Fibroblast of lung (primary cell): ENCODE measurements at regions not wholly inside any gene's neighbourhood (a gene's known extent, or its start where the extent isn't known, plus 50 kb on each side); places are given as distances from the start of the nearest gene placed in this dataset.

Experiments used
- DNase-seq, 2 donors: peaks; one replicate each; pipeline versions ENCODE4 v3.0.0 to v3.0.0-alpha.2; 2010; ENCODE audit warnings: low read depth in 2 of 2
- H2AFZ ChIP-seq: 2 replicates; pipeline ENCODE4 v1.5.1; 2012; ENCODE audit warnings: low read length, control low read depth, inconsistent platforms
- H3K27ac ChIP-seq: 2 replicates; pipeline ENCODE4 v1.5.1; 2011; ENCODE audit warnings: low read length, control low read depth; ENCODE audit not compliant: insufficient read depth
- H3K27me3 ChIP-seq: 2 replicates; pipeline ENCODE4 v1.5.1; 2011; ENCODE audit warnings: mild to moderate bottlenecking, low read length; ENCODE audit not compliant: control insufficient read depth, insufficient read depth
- H3K36me3 ChIP-seq: 2 replicates; pipeline ENCODE4 v1.5.1; 2011; ENCODE audit warnings: low read length; ENCODE audit not compliant: control insufficient read depth, insufficient read depth
- H3K4me1 ChIP-seq: 2 replicates; pipeline ENCODE4 v1.5.1; 2011; ENCODE audit warnings: low read length; ENCODE audit not compliant: control insufficient read depth, insufficient read depth; ENCODE audit errors: extremely low read depth
- H3K4me2 ChIP-seq: 2 replicates; pipeline ENCODE4 v1.5.1; 2011; ENCODE audit warnings: low read length, control low read depth; ENCODE audit not compliant: insufficient read depth; ENCODE audit errors: extremely low read depth
- H3K4me3 ChIP-seq, 4 experiments: fragments of 200-600 bp in 1 of 4; sonication (generic) in 1 of 4; replicated peaks in 1 of 4; 2 replicates each; pipeline ENCODE4 v1.5.1; 2011 to 2016; ENCODE audit warnings: low read length in 4 of 4, low read depth in 3 of 4, mild to moderate bottlenecking in 3 of 4, control low read depth in 2 of 4, inconsistent platforms in 1 of 4, mixed read lengths in 1 of 4; ENCODE audit not compliant: insufficient read depth in 1 of 4; ENCODE audit errors: control extremely low read depth in 1 of 4
- H3K79me2 ChIP-seq: 2 replicates; pipeline ENCODE4 v1.5.1; 2012; ENCODE audit warnings: mild to moderate bottlenecking, low read length, inconsistent platforms; ENCODE audit not compliant: control insufficient read depth, insufficient read depth
- H3K9ac ChIP-seq: 2 replicates; pipeline ENCODE4 v1.5.1; 2011; ENCODE audit warnings: mild to moderate bottlenecking, low read length, control low read depth; ENCODE audit not compliant: insufficient read depth
- H3K9me3 ChIP-seq: 2 replicates; pipeline ENCODE4 v1.5.1; 2012; ENCODE audit warnings: low read depth, low read length; ENCODE audit not compliant: control insufficient read depth, insufficient read depth
- H4K20me1 ChIP-seq: 2 replicates; pipeline ENCODE4 v1.5.1; 2011; ENCODE audit warnings: low read length; ENCODE audit not compliant: control insufficient read depth, insufficient read depth; ENCODE audit errors: extremely low read depth
- EZH2 ChIP-seq: IDR thresholded peaks from 2 replicates; pipeline ENCODE4 v1.5.1; 2012; ENCODE audit warnings: low read length, control low read depth, mild to moderate bottlenecking; ENCODE audit errors: missing control alignments
- TF ChIP-seq, protein P1 (sequence below), 2 donors: IDR thresholded peaks in 1 of 2; conservative IDR thresholded peaks in 1 of 2; 1 replicate in 1 of 2; 2 replicates in 1 of 2; pipeline ENCODE4 v1.5.1; 2011 to 2012; ENCODE audit warnings: low read length in 2 of 2, control low read depth in 1 of 2, inconsistent platforms in 1 of 2, low read depth in 1 of 2, mild to moderate bottlenecking in 1 of 2

DNA sequence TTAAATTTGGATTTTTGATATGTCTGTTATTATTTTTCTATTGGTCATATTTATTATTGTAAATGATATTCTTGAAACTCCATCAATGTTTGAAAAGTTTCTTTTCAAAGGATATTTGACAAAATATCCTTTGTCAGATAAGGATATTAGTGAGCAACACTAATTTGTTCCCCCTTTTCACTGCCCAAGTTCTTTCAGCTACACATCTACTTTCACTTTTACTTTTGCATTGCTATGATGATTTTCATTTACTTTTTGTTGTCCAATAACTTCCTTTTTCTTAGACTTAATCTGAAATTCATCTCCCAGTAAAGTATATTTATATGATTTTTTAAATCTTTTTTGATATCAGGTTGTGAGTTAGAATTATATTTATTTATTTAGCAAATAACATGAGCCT is 542.3 kb upstream of the ADGRL3 start:
- Histone ChIP-seq H3K4me1 (no peaks in the 10 kb centered on the region), H4K20me1 (no peaks in the 10 kb centered on the region), H3K79me2 (no peaks in the 10 kb centered on the region), H3K9ac (no peak overlapping the region), H3K4me3 (peak overlapping the region in 2 of 4 experiments; percentile 14 to 35), H2AFZ (peak overlapping the region; percentile 35), H3K9me3 (no peaks in the 10 kb centered on the region), H3K27me3 (no peaks in the 10 kb centered on the region), H3K36me3 (no peaks in the 10 kb centered on the region), H3K4me2 (peak overlapping the region; percentile 62), H3K27ac (no peak overlapping the region)
- DNase-seq = peak in 1 of 2 donors; percentile 51
- TF ChIP-seq, protein P1, sequence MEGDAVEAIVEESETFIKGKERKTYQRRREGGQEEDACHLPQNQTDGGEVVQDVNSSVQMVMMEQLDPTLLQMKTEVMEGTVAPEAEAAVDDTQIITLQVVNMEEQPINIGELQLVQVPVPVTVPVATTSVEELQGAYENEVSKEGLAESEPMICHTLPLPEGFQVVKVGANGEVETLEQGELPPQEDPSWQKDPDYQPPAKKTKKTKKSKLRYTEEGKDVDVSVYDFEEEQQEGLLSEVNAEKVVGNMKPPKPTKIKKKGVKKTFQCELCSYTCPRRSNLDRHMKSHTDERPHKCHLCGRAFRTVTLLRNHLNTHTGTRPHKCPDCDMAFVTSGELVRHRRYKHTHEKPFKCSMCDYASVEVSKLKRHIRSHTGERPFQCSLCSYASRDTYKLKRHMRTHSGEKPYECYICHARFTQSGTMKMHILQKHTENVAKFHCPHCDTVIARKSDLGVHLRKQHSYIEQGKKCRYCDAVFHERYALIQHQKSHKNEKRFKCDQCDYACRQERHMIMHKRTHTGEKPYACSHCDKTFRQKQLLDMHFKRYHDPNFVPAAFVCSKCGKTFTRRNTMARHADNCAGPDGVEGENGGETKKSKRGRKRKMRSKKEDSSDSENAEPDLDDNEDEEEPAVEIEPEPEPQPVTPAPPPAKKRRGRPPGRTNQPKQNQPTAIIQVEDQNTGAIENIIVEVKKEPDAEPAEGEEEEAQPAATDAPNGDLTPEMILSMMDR (conservative IDR thresholded peaks at IDR 0.05 in 1 of 2, IDR thresholded peaks at IDR 0.05 in 1 of 2; ENCODE audit: low read depth in 1 of 2, low read length in 2 of 2) = no peak
- no peak for TF ChIP-seq EZH2

DNA sequence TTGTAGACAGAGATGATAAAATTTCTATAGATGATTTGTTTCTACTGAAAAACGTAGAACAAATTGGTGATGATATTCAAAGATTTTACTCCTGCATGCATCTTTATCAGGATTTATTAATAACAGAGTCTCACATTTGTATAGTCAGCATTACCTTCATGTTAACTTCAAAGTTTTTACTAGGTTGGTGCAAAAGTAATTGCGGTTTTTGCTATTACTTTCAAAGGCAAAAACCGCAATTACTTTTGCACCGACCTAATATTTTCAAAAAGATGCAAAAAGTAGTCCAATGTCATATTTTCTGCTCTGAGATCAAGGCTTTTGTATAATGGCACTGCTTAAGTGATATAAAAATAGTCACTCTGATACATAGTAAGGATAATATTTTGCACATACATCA is 536.4 kb upstream of the ADGRL3 start:
- Histone ChIP-seq H3K4me3 (no peak overlapping the region), H3K9ac (no peak overlapping the region), H3K4me1 (no peaks in the 10 kb centered on the region), H2AFZ (no peak overlapping the region), H3K27me3 (no peaks in the 10 kb centered on the region), H3K4me2 (no peak overlapping the region), H3K9me3 (no peaks in the 10 kb centered on the region), H3K79me2 (no peaks in the 10 kb centered on the region), H3K36me3 (no peaks in the 10 kb centered on the region), H4K20me1 (no peaks in the 10 kb centered on the region), H3K27ac (no peak overlapping the region)
- no peak for DNase-seq
- TF ChIP-seq EZH2 = no peak
- TF ChIP-seq, protein P1 (conservative IDR thresholded peaks at IDR 0.05 in 1 of 2, IDR thresholded peaks at IDR 0.05 in 1 of 2; ENCODE audit: low read depth in 1 of 2, low read length in 2 of 2) = no peak

DNA sequence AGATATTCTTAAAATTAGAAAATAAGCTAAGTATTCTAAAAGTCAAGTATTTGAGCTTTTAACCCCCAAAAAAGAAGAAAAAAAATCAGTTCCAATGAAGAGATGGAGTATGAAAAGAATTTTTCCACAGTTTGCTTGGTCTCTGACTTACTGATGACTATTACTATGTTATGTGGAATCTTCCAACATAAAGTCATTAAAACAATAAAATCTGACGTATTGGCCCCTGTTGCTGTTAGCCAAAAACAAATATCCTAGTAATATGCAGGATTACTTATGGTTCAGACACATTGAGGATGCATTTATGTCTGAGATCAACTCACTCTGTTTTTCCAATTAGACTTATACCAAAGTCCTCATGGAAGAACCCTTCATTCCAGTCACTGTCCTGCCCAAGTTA is 517.2 kb upstream of the ADGRL3 start:
- DNase-seq = peak; percentile 12 to 67
- no peaks in the 10 kb centered on the region for H4K20me1 ChIP-seq
- H3K4me2 ChIP-seq = peak overlapping the region; percentile 61
- peak overlapping the region; percentile 83 for H3K27ac ChIP-seq
- no peaks in the 10 kb centered on the region for H3K79me2 ChIP-seq
- no peaks in the 10 kb centered on the region for H3K36me3 ChIP-seq
- no peak overlapping the region for H3K9ac ChIP-seq
- H3K4me3 ChIP-seq = peak overlapping the region in 1 of 4 experiments; percentile 36
- no peaks in the 10 kb centered on the region for H3K9me3 ChIP-seq
- H3K4me1 ChIP-seq = peaks cover 3% of the 10 kb centered on the region
- no peaks in the 10 kb centered on the region for H3K27me3 ChIP-seq
- TF ChIP-seq, protein P1 (conservative IDR thresholded peaks at IDR 0.05 in 1 of 2, IDR thresholded peaks at IDR 0.05 in 1 of 2; ENCODE audit: low read depth in 1 of 2, low read length in 2 of 2) = no peak
- TF ChIP-seq EZH2 = no peak
- H2AFZ ChIP-seq = peak overlapping the region; percentile 25
